Tibial nerve (tissue), 4 donors: ENCODE measurements at regions not wholly inside any gene's neighbourhood (a gene's known extent, or its start where the extent isn't known, plus 50 kb on each side); places are given as distances from the start of the nearest gene placed in this dataset.

Source experiments
- DNase-seq, 2 donors: peaks; one replicate each; pipeline ENCODE4 v3.0.0-alpha.2; 2019; ENCODE audit warnings: low spot score in 2 of 2
- H3K27ac ChIP-seq, 4 donors: fragments of 200-600 bp; sonication (generic) in 3 of 4; one replicate each; pipeline ENCODE4 v1.5.1; 2017 to 2019; ENCODE audit warnings: mild to moderate bottlenecking in 1 of 4
- H3K27me3 ChIP-seq, 2 donors: fragments of 200-600 bp; sonication (generic) in 1 of 2; one replicate each; pipeline versions ENCODE4 v1.5.1 to v1.6.0; 2017 to 2019
- H3K36me3 ChIP-seq, 3 donors: fragments of 200-600 bp; sonication (generic); one replicate each; pipeline ENCODE4 v1.5.1; 2018 to 2019
- H3K4me1 ChIP-seq, 4 donors: fragments of 200-600 bp; sonication (generic) in 3 of 4; one replicate each; pipeline ENCODE4 v1.5.1; 2017 to 2019
- H3K4me3 ChIP-seq, 4 donors: fragments of 200-600 bp; sonication (generic) in 3 of 4; one replicate each; pipeline ENCODE4 v1.5.1; 2017 to 2019; ENCODE audit warnings: mild to moderate bottlenecking in 1 of 4, moderate library complexity in 1 of 4
- H3K9me3 ChIP-seq, 4 donors: fragments of 200-600 bp; sonication (generic) in 3 of 4; one replicate each; pipeline ENCODE4 v1.5.1; 2017 to 2019
- EP300 ChIP-seq, 2 donors: sonication (generic); formaldehyde crosslinking; IDR thresholded peaks; one replicate each; pipeline ENCODE4 v1.6.1; 2017; ENCODE audit warnings: antibody characterized with exemption in 2 of 2, mild to moderate bottlenecking in 1 of 2
- POLR2A ChIP-seq, 2 donors: fragments of 450-650 bp; IDR thresholded peaks; one replicate each; pipeline ENCODE4 v1.6.1; 2017; ENCODE audit warnings: antibody characterized with exemption in 2 of 2, mild to moderate bottlenecking in 2 of 2, moderate library complexity in 2 of 2
- WGBS, 2 donors: methylation state at CpG; one replicate each; pipeline ENCODE4 v1.1.5; 2018; 5-methylcytosine and 5-hydroxymethylcytosine counted together
- TF ChIP-seq, protein P1 (sequence below), 5 experiments: fragments of 200-600 bp in 3 of 5; fragments of 450-650 bp in 2 of 5; sonication (generic) in 3 of 5; IDR thresholded peaks; one replicate each; pipeline ENCODE4 v1.5.1; 2016 to 2019; ENCODE audit warnings: antibody characterized with exemption in 5 of 5, mild to moderate bottlenecking in 3 of 5, moderate library complexity in 2 of 5

DNA sequence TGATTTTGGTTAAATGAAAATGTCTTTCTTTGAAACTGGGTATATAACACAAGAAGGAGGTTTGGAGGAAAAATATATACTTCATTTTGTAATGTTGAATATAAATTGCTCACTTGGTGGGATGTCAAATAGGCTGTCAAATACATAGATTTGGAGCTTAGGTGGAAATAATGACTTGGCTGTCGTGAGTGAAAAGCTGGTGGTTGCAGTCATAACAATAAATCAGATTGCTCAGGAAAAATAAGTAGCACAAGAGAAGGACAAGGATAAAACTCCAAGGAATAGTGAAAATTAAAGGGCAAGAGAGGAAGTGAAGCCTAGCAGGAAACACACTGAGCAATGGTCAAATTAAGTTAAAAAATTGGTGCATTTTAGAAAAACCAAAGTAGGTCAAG is 253.0 kb upstream of the ANKRD50 start:
- no peak for DNase-seq
- no peak for TF ChIP-seq POLR2A (IDR thresholded peaks at IDR 0.05)
- TF ChIP-seq, protein P1, sequence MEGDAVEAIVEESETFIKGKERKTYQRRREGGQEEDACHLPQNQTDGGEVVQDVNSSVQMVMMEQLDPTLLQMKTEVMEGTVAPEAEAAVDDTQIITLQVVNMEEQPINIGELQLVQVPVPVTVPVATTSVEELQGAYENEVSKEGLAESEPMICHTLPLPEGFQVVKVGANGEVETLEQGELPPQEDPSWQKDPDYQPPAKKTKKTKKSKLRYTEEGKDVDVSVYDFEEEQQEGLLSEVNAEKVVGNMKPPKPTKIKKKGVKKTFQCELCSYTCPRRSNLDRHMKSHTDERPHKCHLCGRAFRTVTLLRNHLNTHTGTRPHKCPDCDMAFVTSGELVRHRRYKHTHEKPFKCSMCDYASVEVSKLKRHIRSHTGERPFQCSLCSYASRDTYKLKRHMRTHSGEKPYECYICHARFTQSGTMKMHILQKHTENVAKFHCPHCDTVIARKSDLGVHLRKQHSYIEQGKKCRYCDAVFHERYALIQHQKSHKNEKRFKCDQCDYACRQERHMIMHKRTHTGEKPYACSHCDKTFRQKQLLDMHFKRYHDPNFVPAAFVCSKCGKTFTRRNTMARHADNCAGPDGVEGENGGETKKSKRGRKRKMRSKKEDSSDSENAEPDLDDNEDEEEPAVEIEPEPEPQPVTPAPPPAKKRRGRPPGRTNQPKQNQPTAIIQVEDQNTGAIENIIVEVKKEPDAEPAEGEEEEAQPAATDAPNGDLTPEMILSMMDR (IDR thresholded peaks at IDR 0.05): no peak
- TF ChIP-seq EP300 (IDR thresholded peaks at IDR 0.05): no peak
- 83 to 91% methylated on average over 1 of the region's 1 CpG for WGBS, 2 donors
- H3K27ac ChIP-seq: no peak overlapping the region
- H3K27me3 ChIP-seq: no peaks in the 10 kb centered on the region
- no peaks in the 10 kb centered on the region for H3K4me1 ChIP-seq
- H3K9me3 ChIP-seq: peaks cover 0 to 15% (median 1%) of the 10 kb centered on the region in 4 donors
- no peaks in the 10 kb centered on the region for H3K36me3 ChIP-seq
- no peak overlapping the region for H3K4me3 ChIP-seq

DNA sequence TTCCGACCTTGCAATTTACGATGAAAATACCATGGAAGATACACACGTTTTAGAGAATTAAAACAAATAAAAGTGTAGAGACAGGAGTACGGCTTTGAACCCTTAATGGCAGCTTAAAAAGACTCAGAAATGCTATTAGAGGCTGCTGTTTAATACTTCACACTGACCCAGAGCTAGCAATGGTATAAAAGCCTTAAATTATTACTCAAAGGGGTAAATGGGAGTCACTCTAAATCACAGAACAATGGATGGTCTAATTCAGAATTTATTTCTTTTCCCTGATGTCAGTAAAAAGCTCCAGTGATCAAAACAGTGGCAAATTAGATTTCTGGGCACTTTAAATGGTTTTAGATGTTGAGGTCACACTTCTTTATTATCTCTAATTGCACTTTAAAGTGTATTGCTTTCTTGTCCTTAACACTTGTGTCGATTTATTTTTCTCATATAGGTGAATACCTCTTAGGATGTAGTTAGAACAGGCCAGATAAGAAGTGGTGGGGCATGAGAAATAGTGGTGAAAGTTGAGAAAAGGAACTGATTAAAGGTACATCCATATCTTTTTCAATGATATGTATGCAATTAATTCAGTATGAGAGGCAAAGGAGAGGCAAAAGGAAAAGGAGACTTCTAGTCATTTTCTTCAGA is 252.4 kb upstream of the ANKRD50 start:
- Histone ChIP-seq H3K27me3 (no peaks in the 10 kb centered on the region), H3K4me3 (no peak overlapping the region), H3K36me3 (no peaks in the 10 kb centered on the region), H3K4me1 (no peaks in the 10 kb centered on the region), H3K9me3 (peaks cover 0 to 17% (median 1%) of the 10 kb centered on the region in 4 donors), H3K27ac (no peak overlapping the region)
- TF ChIP-seq, protein P1 (IDR thresholded peaks at IDR 0.05): no peak
- TF ChIP-seq EP300 (IDR thresholded peaks at IDR 0.05) (no peak), POLR2A (IDR thresholded peaks at IDR 0.05) (no peak)
- WGBS, 2 donors: 61 to 64% methylated on average over 5 of the region's 5 CpGs
- no peak for DNase-seq

DNA sequence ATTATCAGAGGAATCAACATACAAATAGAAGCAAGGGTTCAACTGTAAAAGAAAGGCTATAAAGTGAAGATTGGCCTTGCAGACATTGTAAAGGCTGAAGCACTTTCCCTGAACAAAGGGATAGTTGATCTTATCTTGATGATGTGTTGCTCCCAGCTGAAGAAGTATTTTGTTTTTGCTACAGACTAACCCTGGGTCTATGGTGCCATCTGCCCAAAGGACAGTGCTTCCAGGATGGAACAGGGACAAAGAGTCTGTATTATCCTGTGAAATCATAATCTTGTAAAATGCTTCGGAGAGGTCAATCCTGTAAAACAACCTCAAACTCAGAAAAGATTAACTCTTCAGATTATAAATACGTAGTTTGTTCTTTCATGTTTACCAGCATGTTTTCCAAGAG is 251.7 kb upstream of the ANKRD50 start:
- Histone ChIP-seq H3K27me3 (no peaks in the 10 kb centered on the region), H3K4me3 (no peak overlapping the region), H3K27ac (no peak overlapping the region), H3K4me1 (no peaks in the 10 kb centered on the region), H3K36me3 (no peaks in the 10 kb centered on the region), H3K9me3 (peaks cover 0 to 17% (median 1%) of the 10 kb centered on the region in 4 donors)
- WGBS, 2 donors: 67 to 75% methylated on average over 2 of the region's 2 CpGs
- no peak for TF ChIP-seq POLR2A (IDR thresholded peaks at IDR 0.05)
- TF ChIP-seq, protein P1 (IDR thresholded peaks at IDR 0.05): no peak
- no peak for DNase-seq

DNA sequence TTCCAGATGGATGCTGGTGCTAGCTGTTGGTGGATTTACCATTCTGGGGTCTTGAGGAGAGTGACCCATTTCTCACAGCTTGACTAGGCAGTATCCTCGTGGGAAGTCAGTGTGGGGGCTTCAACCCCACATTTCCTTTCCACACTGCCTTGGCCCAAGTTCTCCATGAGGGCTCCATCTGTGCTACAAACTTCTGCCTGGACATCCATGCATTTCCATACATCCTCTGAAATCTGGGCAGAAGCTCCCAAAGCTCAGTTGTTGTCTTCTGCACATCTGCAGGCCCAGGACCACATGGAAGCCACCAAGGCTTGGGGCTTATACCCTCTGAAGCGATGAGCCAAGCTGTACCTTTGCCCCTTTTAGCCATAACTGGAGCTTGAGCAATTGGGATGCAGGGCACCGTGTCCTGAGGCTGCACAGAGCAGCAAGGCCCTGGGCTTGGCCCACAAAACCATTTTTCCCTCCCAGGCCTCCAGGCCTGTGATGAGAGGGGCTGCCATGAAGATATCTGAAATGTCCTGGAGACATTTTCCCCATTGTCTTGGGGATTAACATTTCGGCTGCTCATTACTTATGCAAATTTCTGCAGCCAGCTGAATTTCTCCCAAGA is 248.7 kb upstream of the ANKRD50 start:
- no peak for DNase-seq
- H3K9me3 ChIP-seq: peaks cover 0 to 17% (median 1%) of the 10 kb centered on the region in 4 donors
- H3K27ac ChIP-seq: no peak overlapping the region
- H3K36me3 ChIP-seq: no peaks in the 10 kb centered on the region
- H3K27me3 ChIP-seq: no peaks in the 10 kb centered on the region
- no peak overlapping the region for H3K4me3 ChIP-seq
- WGBS, 2 donors: 83 to 94% methylated on average over 3 to 4 of the region's 4 CpGs
- no peak for TF ChIP-seq EP300 (IDR thresholded peaks at IDR 0.05)
- TF ChIP-seq, protein P1 (IDR thresholded peaks at IDR 0.05): no peak
- no peak for TF ChIP-seq POLR2A (IDR thresholded peaks at IDR 0.05)
- no peaks in the 10 kb centered on the region for H3K4me1 ChIP-seq

DNA sequence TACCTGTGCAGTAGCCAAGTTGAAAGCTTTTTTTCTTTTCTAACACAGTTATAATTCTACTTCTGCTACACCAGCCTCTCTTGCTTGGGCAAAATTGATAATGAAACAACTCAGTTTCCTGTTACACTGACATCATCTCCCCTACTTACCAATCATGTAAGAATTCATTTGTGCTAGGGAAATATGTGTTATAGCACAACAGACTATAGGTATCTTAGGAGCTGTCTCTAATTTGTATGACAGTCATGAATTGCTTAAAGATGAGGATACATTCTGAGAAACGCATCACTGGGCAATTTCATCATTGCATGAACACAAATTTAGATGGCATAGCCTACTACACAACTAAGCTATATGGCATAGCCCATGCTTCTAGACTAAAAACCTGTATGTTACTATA is 246.3 kb upstream of the ANKRD50 start:
- H3K27ac ChIP-seq: no peak overlapping the region
- no peaks in the 10 kb centered on the region for H3K4me1 ChIP-seq
- no peaks in the 10 kb centered on the region for H3K36me3 ChIP-seq
- no peak for DNase-seq
- H3K9me3 ChIP-seq: peaks cover 0 to 17% (median 1%) of the 10 kb centered on the region in 4 donors
- 94% methylated on average over 1 of the region's 1 CpG for WGBS, 2 donors
- H3K4me3 ChIP-seq: no peak overlapping the region
- no peaks in the 10 kb centered on the region for H3K27me3 ChIP-seq
- TF ChIP-seq POLR2A (IDR thresholded peaks at IDR 0.05) (no peak), EP300 (IDR thresholded peaks at IDR 0.05) (no peak)
- TF ChIP-seq, protein P1 (IDR thresholded peaks at IDR 0.05): no peak
